22Rv1 (cell line): ENCODE measurements at regions not wholly inside any gene's neighbourhood (a gene's known extent, or its start where the extent isn't known, plus 50 kb on each side); places are given as distances from the start of the nearest gene placed in this dataset.

ENCODE experiments used
- CTCF ChIP-seq: fragments of 450-650 bp; IDR thresholded peaks from 2 replicates; pipeline ENCODE4 v1.5.1; 2017; ENCODE audit warnings: mild to moderate bottlenecking
- ZFX ChIP-seq: fragments of 450-650 bp; IDR thresholded peaks from 2 replicates; pipeline ENCODE4 v1.6.1; 2017; ENCODE audit warnings: antibody characterized with exemption, borderline replicate concordance

DNA sequence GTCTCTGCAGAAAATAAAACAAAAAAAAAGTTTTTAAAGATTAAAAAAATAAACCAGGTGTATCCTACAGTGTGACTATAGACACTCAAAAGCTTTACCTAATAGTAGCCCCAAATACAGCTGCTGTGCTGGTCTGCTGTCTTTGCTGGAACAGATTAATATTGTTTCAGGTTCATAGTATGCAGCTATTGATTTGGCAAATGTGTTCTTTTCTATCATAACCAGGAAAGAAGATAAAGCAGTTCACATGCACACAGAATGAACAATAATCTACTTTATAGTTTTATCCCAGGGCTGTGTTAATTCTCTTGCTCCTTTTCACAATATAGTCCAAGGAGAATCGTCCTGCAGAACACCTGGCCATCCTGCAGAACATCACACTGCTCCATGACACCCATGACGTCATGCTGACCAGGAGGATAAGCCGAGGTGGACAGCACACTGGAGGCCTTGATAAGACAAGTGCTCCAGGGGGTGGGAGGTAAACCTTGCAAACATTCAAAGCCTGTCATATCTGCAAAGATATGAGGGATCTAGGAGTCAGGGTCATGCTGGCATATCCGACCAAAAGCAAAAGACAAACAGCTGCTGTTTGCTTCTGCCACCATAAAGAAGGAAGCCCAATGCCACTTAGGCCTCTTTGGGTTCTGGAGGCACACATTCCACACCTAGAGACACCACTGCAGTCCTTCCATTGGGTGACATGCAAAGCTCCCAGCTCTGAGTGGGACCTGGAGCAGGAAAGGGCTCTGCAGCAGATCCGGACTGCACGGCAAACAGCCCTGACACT lies 86.1 kb upstream of the SLC2A1 start:
- no peak for TF ChIP-seq CTCF
- no peak for TF ChIP-seq ZFX
